CD14-positive monocyte (primary cell): ENCODE measurements at regions not wholly inside any gene's neighbourhood (a gene's known extent, or its start where the extent isn't known, plus 50 kb on each side); places are given as distances from the start of the nearest gene placed in this dataset.
"Not testable (repeated sequence)": the region's sequence is repeated elsewhere in the genome, so short reads cannot be mapped to it uniquely, and the experiment has no call there.

ENCODE experiments used
- DNase-seq, 3 donors: peaks; one replicate each; pipeline ENCODE4 v3.0.0-alpha.2; 2011 to 2022
- H2AFZ ChIP-seq: 2 replicates; pipeline ENCODE4 v1.6.0; 2012; ENCODE audit warnings: mild to moderate bottlenecking, low read depth, low read length, inconsistent platforms; ENCODE audit not compliant: insufficient read depth, poor library complexity, severe bottlenecking
- H3K27ac ChIP-seq, 2 donors: 1 replicate in 1 of 2; 2 replicates in 1 of 2; pipeline ENCODE4 v1.5.1; 2012 to 2013; ENCODE audit warnings: low read length in 2 of 2, control low read depth in 1 of 2, inconsistent platforms in 1 of 2, low read depth in 1 of 2, mild to moderate bottlenecking in 1 of 2
- H3K27me3 ChIP-seq, 2 donors: one replicate each; pipeline versions ENCODE4 v1.6.0 to v1.6.1; 2011 to 2013; ENCODE audit warnings: low read length in 2 of 2; ENCODE audit not compliant: control insufficient read depth in 2 of 2, insufficient read depth in 2 of 2
- H3K36me3 ChIP-seq, 2 donors: replicated peaks in 1 of 2; 1 replicate in 1 of 2; 2 replicates in 1 of 2; pipeline versions ENCODE4 v1.5.1 to v1.6.1; 2012 to 2013; ENCODE audit warnings: low read length in 2 of 2, control low read depth in 1 of 2, inconsistent platforms in 1 of 2, mild to moderate bottlenecking in 1 of 2; ENCODE audit not compliant: insufficient read depth in 2 of 2, control insufficient read depth in 1 of 2
- H3K4me1 ChIP-seq, 2 donors: 1 replicate in 1 of 2; 2 replicates in 1 of 2; pipeline versions ENCODE4 v1.5.1 to v1.6.1; 2012 to 2013; ENCODE audit warnings: low read length in 2 of 2, control low read depth in 1 of 2, inconsistent platforms in 1 of 2, mild to moderate bottlenecking in 1 of 2, moderate library complexity in 1 of 2; ENCODE audit not compliant: insufficient read depth in 2 of 2, control insufficient read depth in 1 of 2
- H3K4me2 ChIP-seq: replicated peaks from 2 replicates; pipeline ENCODE3; 2012; ENCODE audit warnings: low read length, moderate library complexity, mild to moderate bottlenecking; ENCODE audit not compliant: poor library complexity, severe bottlenecking; ENCODE audit errors: extremely low read depth
- H3K4me3 ChIP-seq, 3 experiments: fragments of 200-600 bp in 1 of 3; sonication (generic) in 1 of 3; replicated peaks in 1 of 3; 1 replicate in 2 of 3; 2 replicates in 1 of 3; pipeline ENCODE4 v1.5.1; 2011 to 2013; ENCODE audit warnings: low read length in 3 of 3, mild to moderate bottlenecking in 3 of 3, control low read depth in 2 of 3, low read depth in 2 of 3, inconsistent platforms in 1 of 3, moderate library complexity in 1 of 3
- H3K79me2 ChIP-seq: 2 replicates; pipeline ENCODE4 v1.6.0; 2012; ENCODE audit warnings: mild to moderate bottlenecking, control low read depth, inconsistent platforms, low read length, moderate library complexity; ENCODE audit not compliant: insufficient read depth
- H3K9ac ChIP-seq: 2 replicates; pipeline ENCODE4 v1.6.0; 2017; ENCODE audit warnings: low read length, mild to moderate bottlenecking; ENCODE audit not compliant: insufficient read depth, poor library complexity, severe bottlenecking
- H3K9me3 ChIP-seq, 2 donors: replicated peaks in 1 of 2; 1 replicate in 1 of 2; 2 replicates in 1 of 2; pipeline versions ENCODE4 v1.5.1 to v1.6.1; 2012 to 2013; ENCODE audit warnings: low read length in 2 of 2, control low read depth in 1 of 2; ENCODE audit not compliant: control insufficient read depth in 1 of 2, insufficient read depth in 1 of 2
- H4K20me1 ChIP-seq: 2 replicates; pipeline ENCODE4 v1.6.0; 2012; ENCODE audit warnings: mild to moderate bottlenecking, low read length, control low read depth, moderate library complexity; ENCODE audit not compliant: insufficient read depth
- H3K27ac Mint-ChIP-seq, 7 donors: one replicate each; pipeline ENCODE4 v1.8.0; 2020; ENCODE audit warnings: mild to moderate bottlenecking in 7 of 7, mixed read lengths in 7 of 7, moderate library complexity in 6 of 7, inconsistent platforms in 2 of 7
- H3K27me3 Mint-ChIP-seq, 3 donors: one replicate each; pipeline ENCODE4 v1.8.0; 2021 to 2022; ENCODE audit warnings: low read depth in 3 of 3, mild to moderate bottlenecking in 3 of 3, mixed read lengths in 3 of 3, moderate library complexity in 3 of 3, inconsistent platforms in 1 of 3
- H3K36me3 Mint-ChIP-seq, 2 donors: one replicate each; pipeline ENCODE4 v1.8.0; 2020; ENCODE audit warnings: mixed read lengths in 2 of 2, inconsistent platforms in 1 of 2, mild to moderate bottlenecking in 1 of 2
- H3K4me1 Mint-ChIP-seq: one replicate; pipeline ENCODE4 v1.8.0; 2020; ENCODE audit warnings: mild to moderate bottlenecking, mixed read lengths
- H3K4me3 Mint-ChIP-seq, 2 donors: one replicate each; pipeline ENCODE4 v1.8.0; 2020; ENCODE audit warnings: mild to moderate bottlenecking in 2 of 2, mixed read lengths in 2 of 2, moderate library complexity in 1 of 2
- H3K9me3 Mint-ChIP-seq, 7 donors: one replicate each; pipeline ENCODE4 v1.8.0; 2020 to 2022; ENCODE audit warnings: mixed read lengths in 7 of 7, mild to moderate bottlenecking in 6 of 7, moderate library complexity in 6 of 7, inconsistent platforms in 2 of 7
- CTCF ChIP-seq: fragments of 200-600 bp; IDR thresholded peaks from one replicate; pipeline ENCODE4 v1.8.0; 2022; ENCODE audit warnings: antibody characterized with exemption, mild to moderate bottlenecking
- WGBS: methylation state at CpG from one replicate; pipeline ENCODE4 v1.1.5; 2013; ENCODE audit warnings: missing lambda C conversion rate; ENCODE audit not compliant: insufficient coverage; 5-methylcytosine and 5-hydroxymethylcytosine counted together
- intact Hi-C, 2 donors: fragments of 100-400 bp; cut with micrococcal nuclease; formaldehyde crosslinking; loops; one replicate each; pipeline versions ENCODE4 v1.15.0 to v1.15.1; 2023

- no peak overlapping the region for H3K4me2 ChIP-seq
- peaks cover 9 to 14% (median 11%) of the 10 kb centered on the region in 3 donors for H3K27me3 Mint-ChIP-seq
Measured at GRCh38 chr1:227415115-227415790, 97.0 kb upstream of the CDC42BPA start.

GRCh38 chr1:227411066-227411465 is 92.8 kb upstream of the CDC42BPA start:
- Mint-ChIP-seq H3K9me3 (peaks cover 0 to 2% (median 0%) of the 10 kb centered on the region in 7 donors), H3K36me3 (no peaks in the 10 kb centered on the region), H3K27me3 (peaks cover 9 to 16% (median 12%) of the 10 kb centered on the region in 3 donors), H3K27ac (no peak overlapping the region), H3K4me1 (peaks cover 7% of the 10 kb centered on the region), H3K4me3 (no peak overlapping the region)
- no peaks in the 10 kb centered on the region for H3K36me3 ChIP-seq
- no peak for DNase-seq
- WGBS: 100% methylated on average over 3 of the region's 7 CpGs
- no peaks in the 10 kb centered on the region for H3K4me1 ChIP-seq
- H3K4me2 ChIP-seq: no peak overlapping the region
- no peak overlapping the region for H3K9ac ChIP-seq
- no peaks in the 10 kb centered on the region for H3K79me2 ChIP-seq
- intact Hi-C loops: no loop called here
- H3K27ac ChIP-seq: no peak overlapping the region
- no peak overlapping the region for H3K4me3 ChIP-seq
- no peaks in the 10 kb centered on the region for H4K20me1 ChIP-seq
- H3K9me3 ChIP-seq: no peaks in the 10 kb centered on the region
- H2AFZ ChIP-seq: no peak overlapping the region
- H3K27me3 ChIP-seq: no peaks in the 10 kb centered on the region
- no peak for TF ChIP-seq CTCF

More at GRCh38 chr1:227415115-227415790, 97.0 kb upstream of the CDC42BPA start:
- no peaks in the 10 kb centered on the region for H3K9me3 Mint-ChIP-seq
- Histone ChIP-seq H3K9me3 (no peaks in the 10 kb centered on the region), H3K4me3 (no peak overlapping the region), H2AFZ (no peak overlapping the region), H3K36me3 (no peaks in the 10 kb centered on the region), H3K9ac (no peak overlapping the region), H3K27me3 (no peaks in the 10 kb centered on the region), H3K4me1 (no peaks in the 10 kb centered on the region), H3K27ac (no peak overlapping the region), H4K20me1 (no peaks in the 10 kb centered on the region), H3K79me2 (no peaks in the 10 kb centered on the region)
- DNase-seq: no peak
- intact Hi-C loops: no loop called here
- H3K36me3 Mint-ChIP-seq: no peaks in the 10 kb centered on the region
- H3K27ac Mint-ChIP-seq: no peak overlapping the region
- no peak for TF ChIP-seq CTCF
- H3K4me3 Mint-ChIP-seq: no peak overlapping the region
- WGBS: 0% methylated on average over 1 of the region's 8 CpGs
- H3K4me1 Mint-ChIP-seq: peaks cover 7% of the 10 kb centered on the region

GRCh38 chr1:227406332-227406731 is 88.0 kb upstream of the CDC42BPA start:
- DNase-seq, intact Hi-C loops, H3K4me1 Mint-ChIP-seq: not testable (repeated sequence)

More at GRCh38 chr1:227406332-227406731, 88.0 kb upstream of the CDC42BPA start:
- not testable (repeated sequence) for H3K36me3 ChIP-seq, H3K9ac ChIP-seq, H3K4me3 ChIP-seq, H3K27ac Mint-ChIP-seq, H3K36me3 Mint-ChIP-seq, H3K4me2 ChIP-seq, H3K4me1 ChIP-seq, H3K27ac ChIP-seq, H3K79me2 ChIP-seq, H3K27me3 ChIP-seq, H4K20me1 ChIP-seq, H3K4me3 Mint-ChIP-seq, H2AFZ ChIP-seq
- H3K27me3 Mint-ChIP-seq: peaks cover 2 to 17% (median 13%) of the 10 kb centered on the region in 3 donors
- H3K9me3 ChIP-seq: peaks cover 0 to 10% of the 10 kb centered on the region in 2 donors
- H3K9me3 Mint-ChIP-seq: peaks cover 4 to 12% (median 7%) of the 10 kb centered on the region in 7 donors
